ENCODE measurements at regions not wholly inside any gene's neighbourhood (a gene's known extent, or its start where the extent isn't known, plus 50 kb on each side); places are given as distances from the start of the nearest gene placed in this dataset.

- peaks cover 0 to 19% (median 3%) of the 10 kb centered on the region in 4 donors for H3K9me3 ChIP-seq
- no peaks in the 10 kb centered on the region for H3K27me3 ChIP-seq
- DNase-seq: no peak
- H3K4me3 ChIP-seq: no peak overlapping the region
- TF ChIP-seq POLR2AphosphoS5 (IDR thresholded peaks at IDR 0.05): no peak
- TF ChIP-seq POLR2A (IDR thresholded peaks at IDR 0.05): no peak
- no peak for TF ChIP-seq CTCF (IDR thresholded peaks at IDR 0.05)
- TF ChIP-seq EP300 (IDR thresholded peaks at IDR 0.05): no peak
- WGBS, 2 donors: 75 to 76% methylated on average over 1 of the region's 1 CpG
- no peak for ATAC-seq (ENCODE audit: low FRiP score in 2 of 2)
- H3K27ac ChIP-seq: no peak overlapping the region
- H3K36me3 ChIP-seq: no peaks in the 10 kb centered on the region
- H3K4me1 ChIP-seq: no peaks in the 10 kb centered on the region
These were observed 488.0 kb upstream of the NOX3 start for GRCh38 chr6:155943635-155944034.

- TF ChIP-seq POLR2A (IDR thresholded peaks at IDR 0.05) (no peak), CTCF (IDR thresholded peaks at IDR 0.05) (no peak), EP300 (IDR thresholded peaks at IDR 0.05) (no peak), POLR2AphosphoS5 (IDR thresholded peaks at IDR 0.05) (no peak)
- no peaks in the 10 kb centered on the region for H3K4me1 ChIP-seq
- no peak overlapping the region for H3K27ac ChIP-seq
- no peak overlapping the region for H3K4me3 ChIP-seq
- no peaks in the 10 kb centered on the region for H3K36me3 ChIP-seq
- ATAC-seq (ENCODE audit: low FRiP score in 2 of 2): no peak
- H3K27me3 ChIP-seq: no peaks in the 10 kb centered on the region
- no peak for DNase-seq
- H3K9me3 ChIP-seq: no peaks in the 10 kb centered on the region
These were observed 483.6 kb upstream of the NOX3 start for GRCh38 chr6:155939253-155939652.

GRCh38 chr6:155936551-155936950 lies 480.9 kb upstream of the NOX3 start:
- WGBS, 2 donors: 53 to 69% methylated on average over 5 of the region's 5 CpGs
- ATAC-seq (ENCODE audit: low FRiP score in 2 of 2) (no peak), DNase-seq (no peak)
- Histone ChIP-seq H3K4me1 (no peaks in the 10 kb centered on the region), H3K27ac (no peak overlapping the region), H3K27me3 (no peaks in the 10 kb centered on the region), H3K9me3 (no peaks in the 10 kb centered on the region), H3K36me3 (no peaks in the 10 kb centered on the region), H3K4me3 (no peak overlapping the region)
- TF ChIP-seq POLR2A (IDR thresholded peaks at IDR 0.05) (no peak), EP300 (IDR thresholded peaks at IDR 0.05) (no peak), CTCF (IDR thresholded peaks at IDR 0.05) (no peak)

- Histone ChIP-seq H3K4me3 (no peak overlapping the region), H3K4me1 (no peaks in the 10 kb centered on the region), H3K36me3 (no peaks in the 10 kb centered on the region), H3K27ac (no peak overlapping the region), H3K27me3 (no peaks in the 10 kb centered on the region), H3K9me3 (no peaks in the 10 kb centered on the region)
- ATAC-seq (ENCODE audit: low FRiP score in 2 of 2) (no peak), DNase-seq (no peak)
- TF ChIP-seq POLR2AphosphoS5 (IDR thresholded peaks at IDR 0.05) (no peak), EP300 (IDR thresholded peaks at IDR 0.05) (no peak), CTCF (IDR thresholded peaks at IDR 0.05) (no peak), POLR2A (IDR thresholded peaks at IDR 0.05) (no peak)
- 80 to 81% methylated on average over 5 of the region's 5 CpGs for WGBS, 2 donors
These were observed 480.5 kb upstream of the NOX3 start for GRCh38 chr6:155936127-155936526.

- DNase-seq: no peak
- TF ChIP-seq EP300 (IDR thresholded peaks at IDR 0.05) (no peak), POLR2AphosphoS5 (IDR thresholded peaks at IDR 0.05) (no peak)
- Histone ChIP-seq H3K4me1 (no peaks in the 10 kb centered on the region), H3K4me3 (no peak overlapping the region), H3K36me3 (no peaks in the 10 kb centered on the region), H3K27me3 (no peaks in the 10 kb centered on the region), H3K9me3 (no peaks in the 10 kb centered on the region), H3K27ac (no peak overlapping the region)
- WGBS, 2 donors: 66 to 67% methylated on average over 2 of the region's 2 CpGs
- no peak for ATAC-seq (ENCODE audit: low FRiP score in 2 of 2)
These were observed 461.4 kb upstream of the NOX3 start for GRCh38 chr6:155916846-155917624.

Data from upper lobe of left lung (tissue), 6 donors.